Thyroid gland (tissue), 4 donors: ENCODE measurements at regions not wholly inside any gene's neighbourhood (a gene's known extent, or its start where the extent isn't known, plus 50 kb on each side); places are given as distances from the start of the nearest gene placed in this dataset.

ENCODE experiments used
- DNase-seq, 2 donors: peaks; one replicate each; pipeline ENCODE4 v3.0.0-alpha.2; 2019
- H3K27ac ChIP-seq, 3 donors: fragments of 200-600 bp; sonication (generic); 1 replicate in 2 of 3; 2 replicates in 1 of 3; pipeline ENCODE4 v1.5.1; 2016 to 2019; ENCODE audit warnings: mild to moderate bottlenecking in 1 of 3, moderate library complexity in 1 of 3
- H3K27me3 ChIP-seq: fragments of 200-600 bp; sonication (generic); one replicate; pipeline ENCODE4 v1.5.1; 2019
- H3K36me3 ChIP-seq, 2 donors: fragments of 200-600 bp; sonication (generic); one replicate each; pipeline ENCODE4 v1.5.1; 2016 to 2019
- H3K4me1 ChIP-seq, 2 donors: fragments of 200-600 bp; sonication (generic); one replicate each; pipeline ENCODE4 v1.5.1; 2017 to 2019
- H3K4me3 ChIP-seq, 3 donors: fragments of 200-600 bp; sonication (generic); replicated peaks in 1 of 3; 1 replicate in 2 of 3; 2 replicates in 1 of 3; pipeline ENCODE4 v1.5.1; 2016; ENCODE audit warnings: mild to moderate bottlenecking in 1 of 3
- H3K9me3 ChIP-seq: fragments of 200-600 bp; sonication (generic); one replicate; pipeline ENCODE4 v1.5.1; 2017
- POLR2A ChIP-seq, 2 donors: fragments of 450-650 bp; IDR thresholded peaks; one replicate each; pipeline ENCODE4 v1.6.1; 2017; ENCODE audit warnings: antibody characterized with exemption in 2 of 2, mild to moderate bottlenecking in 2 of 2, moderate library complexity in 1 of 2
- WGBS, 2 donors: methylation state at CpG; one replicate each; pipeline ENCODE4 v1.1.5; 2017; 5-methylcytosine and 5-hydroxymethylcytosine counted together
- intact Hi-C: fragments of 100-400 bp; cut with DNase I; formaldehyde crosslinking; loops from one replicate; pipeline ENCODE4 v1.15.1; 2023
- TF ChIP-seq, protein P1 (sequence below), 6 experiments: fragments of 200-600 bp in 3 of 6; fragments of 450-650 bp in 3 of 6; sonication (generic) in 3 of 6; IDR thresholded peaks; one replicate each; pipeline ENCODE4 v1.5.1; 2016 to 2019; ENCODE audit warnings: antibody characterized with exemption in 6 of 6, mild to moderate bottlenecking in 2 of 6, inconsistent platforms in 1 of 6, moderate library complexity in 1 of 6

DNA sequence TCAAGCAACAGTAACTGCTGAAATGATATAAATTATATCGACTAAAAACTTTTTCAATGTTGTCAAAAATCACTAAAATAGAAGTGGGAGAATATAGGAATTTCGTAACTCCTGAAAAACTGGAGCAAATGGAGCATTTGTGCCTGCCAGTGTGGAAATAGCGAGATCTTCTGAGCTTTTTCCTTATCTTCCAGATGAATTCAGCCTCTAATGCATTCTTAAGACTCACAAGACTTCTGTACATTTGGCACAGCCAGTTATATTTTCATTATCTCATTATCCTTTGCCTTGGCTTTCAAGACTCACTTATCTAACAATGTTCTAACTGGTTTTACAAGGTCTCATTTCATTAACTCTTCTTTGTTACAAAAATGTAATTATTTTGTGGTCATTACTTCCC, 252.4 kb downstream of the GXYLT1 start:
- DNase-seq, result no peak
- no peak overlapping the region for H3K27ac ChIP-seq
- H3K4me3 ChIP-seq, result no peak overlapping the region
- H3K27me3 ChIP-seq, result no peaks in the 10 kb centered on the region
- H3K4me1 ChIP-seq, result no peaks in the 10 kb centered on the region
- TF ChIP-seq POLR2A (IDR thresholded peaks at IDR 0.05), result no peak
- TF ChIP-seq, protein P1, sequence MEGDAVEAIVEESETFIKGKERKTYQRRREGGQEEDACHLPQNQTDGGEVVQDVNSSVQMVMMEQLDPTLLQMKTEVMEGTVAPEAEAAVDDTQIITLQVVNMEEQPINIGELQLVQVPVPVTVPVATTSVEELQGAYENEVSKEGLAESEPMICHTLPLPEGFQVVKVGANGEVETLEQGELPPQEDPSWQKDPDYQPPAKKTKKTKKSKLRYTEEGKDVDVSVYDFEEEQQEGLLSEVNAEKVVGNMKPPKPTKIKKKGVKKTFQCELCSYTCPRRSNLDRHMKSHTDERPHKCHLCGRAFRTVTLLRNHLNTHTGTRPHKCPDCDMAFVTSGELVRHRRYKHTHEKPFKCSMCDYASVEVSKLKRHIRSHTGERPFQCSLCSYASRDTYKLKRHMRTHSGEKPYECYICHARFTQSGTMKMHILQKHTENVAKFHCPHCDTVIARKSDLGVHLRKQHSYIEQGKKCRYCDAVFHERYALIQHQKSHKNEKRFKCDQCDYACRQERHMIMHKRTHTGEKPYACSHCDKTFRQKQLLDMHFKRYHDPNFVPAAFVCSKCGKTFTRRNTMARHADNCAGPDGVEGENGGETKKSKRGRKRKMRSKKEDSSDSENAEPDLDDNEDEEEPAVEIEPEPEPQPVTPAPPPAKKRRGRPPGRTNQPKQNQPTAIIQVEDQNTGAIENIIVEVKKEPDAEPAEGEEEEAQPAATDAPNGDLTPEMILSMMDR (IDR thresholded peaks at IDR 0.05), result no peak
- H3K9me3 ChIP-seq, result no peaks in the 10 kb centered on the region
- H3K36me3 ChIP-seq, result no peaks in the 10 kb centered on the region
- WGBS, 2 donors, result 73 to 77% methylated on average over 3 of the region's 3 CpGs
- intact Hi-C loops, result no loop called here

DNA sequence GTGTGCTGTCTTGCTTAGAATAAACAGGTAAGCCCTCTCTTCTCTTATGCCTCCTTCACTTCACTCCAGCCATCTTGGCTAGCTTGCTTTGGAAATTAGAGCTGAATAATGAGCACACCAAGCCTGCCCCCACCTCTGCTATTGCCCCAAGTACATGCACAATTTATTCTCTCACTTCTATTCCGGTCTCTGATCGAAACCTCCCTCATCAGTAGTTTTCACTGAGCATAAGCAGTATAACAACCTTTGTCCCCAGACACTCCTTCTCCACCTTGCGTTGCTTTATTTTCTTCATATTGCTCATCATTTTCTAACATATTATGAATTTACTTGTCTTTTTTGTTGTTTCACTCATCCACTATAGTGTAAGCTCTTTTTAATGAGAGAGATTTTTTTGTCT, 253.4 kb downstream of the GXYLT1 start:
- TF ChIP-seq, protein P1 (IDR thresholded peaks at IDR 0.05), result no peak
- no peak for TF ChIP-seq POLR2A (IDR thresholded peaks at IDR 0.05)
- H3K27me3 ChIP-seq, result no peaks in the 10 kb centered on the region

DNA sequence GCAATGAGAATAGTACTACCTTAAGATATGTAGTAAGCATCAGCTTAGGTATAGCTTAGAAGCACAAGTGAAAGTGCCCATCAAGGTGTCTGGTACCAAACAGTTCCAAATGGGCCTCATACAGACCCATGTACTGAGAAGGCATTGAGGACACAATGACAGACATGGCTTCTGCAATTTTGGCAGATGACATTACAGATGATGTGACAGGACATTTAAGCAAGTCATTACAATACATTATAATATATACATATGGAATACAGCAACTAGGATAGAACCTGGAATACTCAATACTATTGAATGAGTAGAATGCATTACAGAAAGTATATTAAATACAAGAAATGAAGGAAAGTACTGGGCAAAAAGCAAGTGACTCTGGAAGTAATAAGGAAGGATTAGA, 256.4 kb downstream of the GXYLT1 start:
- Histone ChIP-seq H3K4me3 (no peak overlapping the region), H3K36me3 (no peaks in the 10 kb centered on the region), H3K4me1 (no peaks in the 10 kb centered on the region), H3K27ac (no peak overlapping the region), H3K9me3 (no peaks in the 10 kb centered on the region), H3K27me3 (no peaks in the 10 kb centered on the region)
- intact Hi-C loops, result no loop called here
- no peak for TF ChIP-seq POLR2A (IDR thresholded peaks at IDR 0.05)
- TF ChIP-seq, protein P1 (IDR thresholded peaks at IDR 0.05), result no peak
- no peak for DNase-seq

More for the DNA sequence above, 253.4 kb downstream of the GXYLT1 start:
- Histone ChIP-seq H3K9me3 (no peaks in the 10 kb centered on the region), H3K4me3 (no peak overlapping the region), H3K4me1 (no peaks in the 10 kb centered on the region), H3K36me3 (no peaks in the 10 kb centered on the region), H3K27ac (no peak overlapping the region)
- 97 to 98% methylated on average over 3 of the region's 3 CpGs for WGBS, 2 donors
- DNase-seq, result no peak
- intact Hi-C loops, result no loop called here

DNA sequence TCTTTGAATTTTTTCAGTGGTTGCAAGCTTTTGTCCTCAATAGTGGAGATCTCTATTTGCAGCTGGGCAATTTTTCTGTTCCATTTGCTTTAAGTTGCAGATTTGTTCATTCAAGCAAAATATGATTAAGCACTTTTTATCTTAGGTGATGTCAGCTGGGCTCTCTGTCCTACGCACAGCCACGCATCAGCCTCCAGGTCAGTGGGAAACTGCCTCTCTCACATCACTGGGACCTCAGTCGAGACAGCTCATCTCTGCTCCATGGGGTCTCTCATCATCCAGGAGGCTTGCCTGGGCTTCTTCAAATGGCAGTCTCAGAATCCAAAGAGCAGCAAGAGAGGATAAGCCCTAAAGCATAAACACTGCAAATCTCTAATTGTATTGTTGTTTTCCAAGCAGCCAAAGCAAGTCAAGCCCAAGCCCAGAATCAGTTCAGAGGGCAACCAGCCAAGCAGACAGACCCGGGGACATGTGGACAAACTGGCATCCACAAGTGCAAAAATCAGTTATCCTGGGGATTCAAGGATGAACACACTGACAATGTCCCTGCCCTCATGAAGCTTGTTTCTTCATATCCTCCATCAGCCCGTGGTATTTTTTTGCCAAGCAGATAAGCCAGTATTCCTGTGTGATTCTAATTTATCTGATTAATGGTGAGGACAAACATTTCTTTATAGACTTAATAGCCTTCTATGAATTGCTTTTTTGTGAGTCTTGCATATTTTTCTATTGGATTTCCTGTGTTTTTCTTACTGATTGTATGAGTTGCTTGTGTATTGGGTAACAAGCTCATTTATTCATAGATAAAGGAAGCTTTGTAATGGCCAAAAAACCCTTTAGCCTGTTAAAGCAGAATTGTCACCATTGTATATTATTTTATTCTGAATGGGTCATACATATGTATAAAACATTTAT, 262.5 kb downstream of the GXYLT1 start:
- Histone ChIP-seq H3K36me3 (no peaks in the 10 kb centered on the region), H3K4me3 (no peak overlapping the region), H3K4me1 (no peaks in the 10 kb centered on the region), H3K9me3 (no peaks in the 10 kb centered on the region), H3K27me3 (no peaks in the 10 kb centered on the region), H3K27ac (no peak overlapping the region)
- DNase-seq, result no peak
- intact Hi-C loops, result no loop called here
- TF ChIP-seq POLR2A (IDR thresholded peaks at IDR 0.05), result no peak
- TF ChIP-seq, protein P1 (IDR thresholded peaks at IDR 0.05), result no peak
- WGBS, 2 donors, result 71 to 79% methylated on average over 5 of the region's 5 CpGs

DNA sequence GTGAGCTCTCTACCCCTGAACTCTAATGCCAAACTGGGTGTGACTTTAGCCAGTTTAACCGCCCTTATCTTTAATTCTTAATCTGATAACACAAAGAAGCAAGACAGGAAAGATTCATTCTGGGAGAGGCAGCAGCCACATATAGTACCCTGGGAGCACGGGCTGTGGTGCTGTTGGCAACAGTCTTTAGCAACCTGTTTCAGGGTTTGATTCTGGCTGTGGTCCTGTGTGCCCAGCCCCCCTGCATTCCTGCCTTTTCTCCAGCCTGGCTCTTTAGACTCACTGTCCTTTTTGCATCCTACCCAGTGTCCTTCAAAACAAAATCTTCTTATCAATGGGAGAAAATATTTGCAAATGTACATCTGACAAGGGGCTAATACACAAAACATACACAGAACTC, 275.2 kb downstream of the GXYLT1 start:
- Histone ChIP-seq H3K36me3 (no peaks in the 10 kb centered on the region), H3K27me3 (no peaks in the 10 kb centered on the region), H3K27ac (no peak overlapping the region), H3K4me1 (no peaks in the 10 kb centered on the region), H3K9me3 (no peaks in the 10 kb centered on the region), H3K4me3 (no peak overlapping the region)
- TF ChIP-seq, protein P1 (IDR thresholded peaks at IDR 0.05), result no peak
- no peak for TF ChIP-seq POLR2A (IDR thresholded peaks at IDR 0.05)
- no peak for DNase-seq
- intact Hi-C loops, result no loop called here
- 53 to 59% methylated on average over 2 of the region's 2 CpGs for WGBS, 2 donors
